Spinal cord (tissue), 9 donors: ENCODE measurements at regions not wholly inside any gene's neighbourhood (a gene's known extent, or its start where the extent isn't known, plus 50 kb on each side); places are given as distances from the start of the nearest gene placed in this dataset.

ENCODE experiments used
- DNase-seq, 6 donors: peaks; one replicate each; pipeline versions ENCODE4 v3.0.0 to v3.0.0-alpha.2; 2013 to 2015; ENCODE audit warnings: low spot score in 6 of 6, low read depth in 4 of 6
- H3K27ac ChIP-seq: one replicate; pipeline ENCODE4 v1.5.1; 2013; ENCODE audit warnings: low read depth, low read length, control low read depth
- H3K27me3 ChIP-seq: one replicate; pipeline ENCODE4 v1.6.1; 2013; ENCODE audit warnings: low read length; ENCODE audit not compliant: control insufficient read depth, insufficient read depth
- H3K36me3 ChIP-seq: one replicate; pipeline ENCODE4 v1.6.1; 2013; ENCODE audit warnings: low read length; ENCODE audit not compliant: control insufficient read depth, insufficient read depth
- H3K4me1 ChIP-seq: one replicate; pipeline ENCODE4 v1.6.1; 2013; ENCODE audit warnings: low read length; ENCODE audit not compliant: control insufficient read depth, insufficient read depth
- H3K4me3 ChIP-seq: one replicate; pipeline ENCODE4 v1.5.1; 2013; ENCODE audit warnings: low read depth, low read length, control low read depth
- H3K9me3 ChIP-seq: one replicate; pipeline ENCODE4 v1.6.1; 2013; ENCODE audit warnings: low read length; ENCODE audit not compliant: control insufficient read depth, insufficient read depth
- whole genome bisulfite sequencing: methylation state at CpG from one replicate; pipeline ENCODE4 v1.1.5; 2013; ENCODE audit warnings: missing lambda C conversion rate; ENCODE audit not compliant: insufficient coverage; 5-methylcytosine and 5-hydroxymethylcytosine counted together
- donor health status: healthy.

DNA sequence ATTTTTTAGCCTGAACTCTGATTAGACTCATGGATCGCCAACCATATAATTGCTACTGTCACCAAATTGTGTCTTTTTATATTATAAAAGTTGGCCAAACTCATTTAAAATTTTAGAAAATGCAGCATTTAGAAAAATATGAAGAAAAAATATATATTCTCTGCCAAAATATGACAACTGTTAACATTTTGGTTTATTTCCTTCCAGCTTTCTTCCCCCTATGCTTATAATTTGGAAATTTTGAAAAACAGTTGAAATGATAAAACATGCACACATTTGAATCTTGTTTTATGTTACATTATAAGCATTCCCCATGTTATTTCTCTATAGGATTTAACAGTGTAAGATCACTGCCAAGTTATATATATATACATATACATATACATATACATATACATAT lies 1112.8 kb downstream of the TUSC7 start:
- no CpG with 5 or more reads among the region's 1 CpG for WGBS

GRCh38 chr3:117836296-117836695 lies 1126.7 kb downstream of the TUSC7 start:
- no peak for DNase-seq
- H3K4me1 ChIP-seq: no peaks in the 10 kb centered on the region
- no peaks in the 10 kb centered on the region for H3K27me3 ChIP-seq
- WGBS: no CpG with 5 or more reads among the region's 1 CpG
- no peak overlapping the region for H3K27ac ChIP-seq
- H3K9me3 ChIP-seq: no peaks in the 10 kb centered on the region
- H3K4me3 ChIP-seq: no peak overlapping the region
- H3K36me3 ChIP-seq: no peaks in the 10 kb centered on the region

More for the DNA sequence above, 1112.8 kb downstream of the TUSC7 start:
- H3K4me1 ChIP-seq: no peaks in the 10 kb centered on the region
- H3K27me3 ChIP-seq: no peaks in the 10 kb centered on the region
- no peak overlapping the region for H3K27ac ChIP-seq
- no peaks in the 10 kb centered on the region for H3K36me3 ChIP-seq
- DNase-seq: peak in 1 of 6 donors; percentile 57
- peaks cover 2% of the 10 kb centered on the region for H3K9me3 ChIP-seq
- H3K4me3 ChIP-seq: no peak overlapping the region

DNA sequence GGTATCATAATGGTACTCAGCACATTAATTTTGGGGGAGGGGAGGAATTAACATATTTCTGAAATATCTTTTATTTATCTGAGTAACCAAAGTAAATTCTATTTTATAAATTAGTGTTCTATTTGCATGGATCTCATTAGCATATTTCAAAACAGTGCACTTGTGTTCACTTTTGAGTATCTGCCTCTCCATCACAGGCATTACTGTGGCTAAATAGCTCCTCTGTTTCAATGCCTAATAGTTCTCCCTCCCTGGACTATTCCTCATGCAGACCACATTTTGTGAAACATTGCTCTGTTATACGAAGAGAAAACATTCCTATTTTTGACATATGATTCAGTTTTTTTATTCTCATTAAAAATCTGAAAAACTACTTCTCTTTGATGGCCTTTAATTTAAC lies 1127.8 kb downstream of the TUSC7 start:
- Histone ChIP-seq H3K4me3 (no peak overlapping the region), H3K27ac (peak overlapping the region; percentile 42), H3K4me1 (no peaks in the 10 kb centered on the region), H3K27me3 (no peaks in the 10 kb centered on the region), H3K9me3 (no peaks in the 10 kb centered on the region), H3K36me3 (no peaks in the 10 kb centered on the region)
- no CpG with 5 or more reads among the region's 1 CpG for WGBS
- peak in 3 of 6 donors; percentile 6 to 35 (median 22) for DNase-seq

DNA sequence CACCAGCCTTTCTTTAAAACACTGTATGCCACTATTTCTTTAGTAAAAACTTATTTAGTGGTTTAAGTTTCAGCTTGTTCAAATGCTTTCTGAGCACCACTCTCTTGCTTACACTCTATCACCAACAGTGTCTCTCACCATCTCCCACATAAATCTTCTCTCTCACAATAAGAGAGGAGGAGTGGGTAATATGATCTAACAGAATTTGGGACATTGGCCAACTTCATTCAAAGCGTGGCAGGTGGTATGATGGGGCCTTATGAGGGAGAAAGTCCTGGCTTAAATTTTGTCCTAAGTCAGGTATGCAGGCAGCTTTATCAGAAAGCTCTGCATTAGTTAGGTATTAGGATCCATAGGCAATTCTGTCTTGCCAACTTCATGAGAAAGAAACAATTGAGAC lies 1132.5 kb downstream of the TUSC7 start:
- Histone ChIP-seq H3K27ac (no peak overlapping the region), H3K27me3 (no peaks in the 10 kb centered on the region), H3K4me3 (no peak overlapping the region), H3K4me1 (no peaks in the 10 kb centered on the region), H3K36me3 (no peaks in the 10 kb centered on the region), H3K9me3 (no peaks in the 10 kb centered on the region)
- 86% methylated on average over 1 of the region's 1 CpG for WGBS
- DNase-seq: no peak

GRCh38 chr3:117843356-117843755 lies 1133.8 kb downstream of the TUSC7 start:
- H3K9me3 ChIP-seq: no peaks in the 10 kb centered on the region
- H3K4me1 ChIP-seq: no peaks in the 10 kb centered on the region
- H3K27ac ChIP-seq: no peak overlapping the region
- no peaks in the 10 kb centered on the region for H3K27me3 ChIP-seq
- no peaks in the 10 kb centered on the region for H3K36me3 ChIP-seq
- DNase-seq: no peak
- no peak overlapping the region for H3K4me3 ChIP-seq

DNA sequence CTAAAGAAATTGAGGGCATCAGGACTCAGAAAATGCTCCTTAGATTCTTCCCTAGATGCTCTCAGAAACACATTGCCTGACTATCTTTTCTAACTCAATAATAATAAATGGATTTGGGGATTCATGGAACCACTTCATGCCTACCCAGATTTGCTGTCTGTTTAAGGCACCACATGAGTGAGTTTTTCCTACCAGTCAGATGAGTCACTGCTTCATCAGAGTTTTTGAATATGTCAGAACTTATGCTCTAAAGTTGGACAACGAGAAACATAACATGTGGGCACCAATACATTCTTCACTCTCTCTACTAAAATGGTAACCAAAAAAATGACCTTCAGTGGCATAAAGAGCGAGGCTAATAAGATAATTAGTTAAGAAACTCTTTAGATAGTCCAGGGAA lies 1135.1 kb downstream of the TUSC7 start:
- WGBS: no CpG with 5 or more reads among the region's 2 CpGs
- H3K4me1 ChIP-seq: no peaks in the 10 kb centered on the region

GRCh38 chr3:117846238-117846637 lies 1136.7 kb downstream of the TUSC7 start:
- H3K27ac ChIP-seq: no peak overlapping the region
- H3K36me3 ChIP-seq: no peaks in the 10 kb centered on the region
- H3K9me3 ChIP-seq: no peaks in the 10 kb centered on the region
- WGBS: no CpG with 5 or more reads among the region's 1 CpG
- no peak for DNase-seq
- H3K4me3 ChIP-seq: no peak overlapping the region
- no peaks in the 10 kb centered on the region for H3K27me3 ChIP-seq
- H3K4me1 ChIP-seq: no peaks in the 10 kb centered on the region

More for the DNA sequence above, 1135.1 kb downstream of the TUSC7 start:
- no peak for DNase-seq
- Histone ChIP-seq H3K36me3 (no peaks in the 10 kb centered on the region), H3K27me3 (no peaks in the 10 kb centered on the region), H3K4me3 (no peak overlapping the region), H3K27ac (no peak overlapping the region), H3K9me3 (no peaks in the 10 kb centered on the region)

GRCh38 chr3:117848606-117849005 lies 1139.0 kb downstream of the TUSC7 start:
- Histone ChIP-seq H3K9me3 (no peaks in the 10 kb centered on the region), H3K4me1 (no peaks in the 10 kb centered on the region), H3K4me3 (no peak overlapping the region), H3K36me3 (no peaks in the 10 kb centered on the region), H3K27me3 (no peaks in the 10 kb centered on the region), H3K27ac (no peak overlapping the region)
- DNase-seq: no peak

DNA sequence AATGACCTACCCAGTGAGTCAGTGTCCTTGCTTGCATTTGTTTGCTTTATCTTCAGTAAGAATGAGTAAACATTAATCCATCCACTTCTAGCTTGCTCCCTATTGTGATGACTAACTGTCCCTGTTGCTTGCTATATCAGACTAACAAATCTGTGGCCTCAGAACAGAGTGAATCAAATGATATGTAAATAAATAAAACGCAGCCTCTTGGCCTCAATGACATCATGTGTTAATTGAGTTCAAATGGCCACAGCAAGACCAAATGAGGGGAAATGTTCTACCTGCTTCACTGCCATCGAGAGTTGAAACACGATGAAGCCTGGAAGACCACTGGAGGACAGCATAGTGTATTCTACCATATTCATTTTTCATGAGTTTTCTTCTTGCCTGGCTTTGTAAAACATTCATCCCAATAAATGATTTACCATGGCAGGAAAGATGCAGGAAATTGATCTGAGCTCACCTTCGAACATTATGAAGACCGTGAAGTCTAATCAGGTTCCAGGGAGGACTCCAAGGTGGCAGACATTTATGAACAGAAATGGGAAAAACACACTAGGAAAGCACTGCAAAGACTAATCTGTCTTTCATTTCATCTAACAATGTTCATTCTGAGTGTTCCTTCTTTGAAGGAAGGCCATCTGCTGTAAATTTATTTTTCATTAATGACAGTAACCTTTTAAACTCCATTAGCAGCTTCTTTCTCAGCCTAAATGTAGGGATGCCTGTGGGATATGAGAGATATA lies 1144.5 kb downstream of the TUSC7 start:
- Histone ChIP-seq H3K9me3 (no peaks in the 10 kb centered on the region), H3K36me3 (no peaks in the 10 kb centered on the region), H3K4me1 (no peaks in the 10 kb centered on the region), H3K27me3 (no peaks in the 10 kb centered on the region), H3K4me3 (no peak overlapping the region), H3K27ac (no peak overlapping the region)
- 100% methylated on average over 2 of the region's 5 CpGs for WGBS
- DNase-seq: peak in 1 of 6 donors; percentile 8

DNA sequence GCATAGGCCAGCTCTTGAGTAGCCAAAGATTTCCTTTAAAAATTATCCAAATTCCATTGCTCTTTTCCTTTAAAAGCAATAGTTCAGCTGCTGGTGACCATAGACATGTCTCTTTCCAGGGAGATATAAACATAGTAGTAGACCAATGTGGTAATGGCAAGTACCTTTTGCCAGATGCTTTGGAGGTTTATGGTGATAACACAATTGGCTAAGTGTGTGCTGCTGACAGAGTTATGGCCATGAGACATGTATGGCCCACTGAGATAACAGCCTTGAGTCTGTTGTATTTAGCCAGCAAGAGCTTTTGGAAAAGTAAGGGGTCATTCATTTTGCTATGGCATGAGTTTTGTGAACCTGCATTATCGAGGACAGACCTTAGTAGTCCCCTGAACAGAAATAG lies 1146.8 kb downstream of the TUSC7 start:
- Histone ChIP-seq H3K4me3 (no peak overlapping the region), H3K4me1 (no peaks in the 10 kb centered on the region), H3K9me3 (no peaks in the 10 kb centered on the region), H3K36me3 (no peaks in the 10 kb centered on the region), H3K27me3 (no peaks in the 10 kb centered on the region), H3K27ac (no peak overlapping the region)
- DNase-seq: no peak
- WGBS: no CpG with 5 or more reads among the region's 1 CpG
